Spleen (tissue), 7 donors: ENCODE measurements at regions not wholly inside any gene's neighbourhood (a gene's known extent, or its start where the extent isn't known, plus 50 kb on each side); places are given as distances from the start of the nearest gene placed in this dataset.

Experiments
- POLR2A ChIP-seq, 3 donors: fragments of 450-650 bp; IDR thresholded peaks; one replicate each; pipeline ENCODE4 v1.5.1; 2017; ENCODE audit warnings: antibody characterized with exemption in 3 of 3, mild to moderate bottlenecking in 1 of 3
- TF ChIP-seq, protein P1 (sequence below), 11 experiments: fragments of 200-600 bp in 7 of 11; fragments of 450-650 bp in 4 of 11; sonication (generic) in 4 of 11; IDR thresholded peaks in 8 of 11; conservative IDR thresholded peaks in 3 of 11; 1 replicate in 7 of 11; 2 replicates in 4 of 11; pipeline versions ENCODE4 v1.4.0 to v1.8.0; 2016 to 2021; ENCODE audit warnings: antibody characterized with exemption in 11 of 11, inconsistent platforms in 4 of 11, mild to moderate bottlenecking in 1 of 11
- donor health status: DM: no; HTN: no; CAD: no; lungs with moderate emphysema.
- donor health status: DM: no; HTN: no; CAD: no.
- donor health status: DM: no; HTN: no; CAD: no.

DNA sequence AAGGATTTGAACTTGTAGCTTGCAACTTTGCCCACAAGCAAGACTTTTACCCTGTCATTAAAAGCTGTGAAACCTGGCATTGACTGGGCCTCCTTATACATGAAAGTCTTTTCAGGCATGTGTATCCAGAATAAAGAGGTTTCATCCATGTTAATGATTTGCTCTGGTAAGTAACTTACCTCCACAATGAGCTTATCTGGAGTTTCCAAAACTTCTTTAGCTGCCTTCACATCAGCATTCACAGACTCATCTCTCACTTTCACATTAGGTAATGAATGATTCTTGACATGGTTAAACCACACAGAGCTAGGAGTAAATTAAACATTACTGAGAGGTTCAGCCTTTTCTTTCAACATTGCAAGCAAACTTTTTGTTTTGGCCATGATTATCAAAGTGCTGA is 234.4 kb upstream of the CLEC14A start:
- TF ChIP-seq, protein P1, sequence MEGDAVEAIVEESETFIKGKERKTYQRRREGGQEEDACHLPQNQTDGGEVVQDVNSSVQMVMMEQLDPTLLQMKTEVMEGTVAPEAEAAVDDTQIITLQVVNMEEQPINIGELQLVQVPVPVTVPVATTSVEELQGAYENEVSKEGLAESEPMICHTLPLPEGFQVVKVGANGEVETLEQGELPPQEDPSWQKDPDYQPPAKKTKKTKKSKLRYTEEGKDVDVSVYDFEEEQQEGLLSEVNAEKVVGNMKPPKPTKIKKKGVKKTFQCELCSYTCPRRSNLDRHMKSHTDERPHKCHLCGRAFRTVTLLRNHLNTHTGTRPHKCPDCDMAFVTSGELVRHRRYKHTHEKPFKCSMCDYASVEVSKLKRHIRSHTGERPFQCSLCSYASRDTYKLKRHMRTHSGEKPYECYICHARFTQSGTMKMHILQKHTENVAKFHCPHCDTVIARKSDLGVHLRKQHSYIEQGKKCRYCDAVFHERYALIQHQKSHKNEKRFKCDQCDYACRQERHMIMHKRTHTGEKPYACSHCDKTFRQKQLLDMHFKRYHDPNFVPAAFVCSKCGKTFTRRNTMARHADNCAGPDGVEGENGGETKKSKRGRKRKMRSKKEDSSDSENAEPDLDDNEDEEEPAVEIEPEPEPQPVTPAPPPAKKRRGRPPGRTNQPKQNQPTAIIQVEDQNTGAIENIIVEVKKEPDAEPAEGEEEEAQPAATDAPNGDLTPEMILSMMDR (IDR thresholded peaks at IDR 0.05 in 8 of 11, conservative IDR thresholded peaks at IDR 0.05 in 3 of 11), result no peak
- TF ChIP-seq POLR2A (IDR thresholded peaks at IDR 0.05), result no peak
